IMR-90 (cell line): ENCODE measurements at regions not wholly inside any gene's neighbourhood (a gene's known extent, or its start where the extent isn't known, plus 50 kb on each side); places are given as distances from the start of the nearest gene placed in this dataset.

Source experiments
- ATAC-seq: fragments of 200-7000 bp; cut with Tn5 transposase; 2 replicates; pipeline ENCODE4 v1.9.1; 2020; ENCODE audit warnings: low read depth, mild to moderate bottlenecking, moderate library complexity
- BruUV-seq: library from RNA; stranded (reverse); fragments of 400-500 nt; replicated peaks from 2 replicates; lab custom pipeline; 2021; lab: Mats Ljungman, UMichigan
- CTCF ChIA-PET: fragments of 300-600 bp; formaldehyde crosslinking; extraction: SDS; loops from one replicate; lab custom pipeline; 2021; ENCODE audit warnings: antibody characterized with exemption; lab: Yijun Ruan, JAX
- POLR2A ChIA-PET: fragments of 300-600 bp; sonication (Branson Sonifier 250); formaldehyde crosslinking; loops from one replicate; lab custom pipeline; 2022; ENCODE audit warnings: antibody characterized with exemption; ENCODE audit not compliant: unreplicated experiment; lab: Charles Lee
- DNase-seq: peaks from one replicate; pipeline ENCODE4 v3.0.0; 2013
- H2AFZ ChIP-seq: replicated peaks from 2 replicates; pipeline ENCODE3; 2013; ENCODE audit warnings: low read length, mild to moderate bottlenecking; ENCODE audit not compliant: poor library complexity
- H2AK5ac ChIP-seq: 2 replicates; pipeline ENCODE4 v1.6.1; 2013; ENCODE audit warnings: low read depth, low read length, inconsistent platforms
- H2AK9ac ChIP-seq: replicated peaks from 2 replicates; pipeline ENCODE3; 2013; ENCODE audit warnings: mild to moderate bottlenecking, low read depth, low read length, moderate library complexity; ENCODE audit not compliant: poor library complexity
- H2BK120ac ChIP-seq: 2 replicates; pipeline ENCODE4 v1.6.1; 2013; ENCODE audit warnings: low read depth, low read length, inconsistent platforms
- H2BK15ac ChIP-seq: 3 replicates; pipeline ENCODE4 v1.6.1; 2013; ENCODE audit warnings: low read depth, low read length, inconsistent platforms
- H2BK20ac ChIP-seq: 2 replicates; pipeline ENCODE4 v1.6.1; 2013; ENCODE audit warnings: low read depth, mild to moderate bottlenecking, inconsistent platforms, low read length, moderate library complexity
- H2BK5ac ChIP-seq: 2 replicates; pipeline ENCODE4 v1.6.1; 2013; ENCODE audit warnings: mild to moderate bottlenecking, low read depth, low read length, inconsistent platforms; ENCODE audit not compliant: poor library complexity, severe bottlenecking
- H3K14ac ChIP-seq: replicated peaks from 2 replicates; pipeline ENCODE4 v1.6.1; 2013; ENCODE audit warnings: low read depth, low read length, inconsistent platforms
- H3K18ac ChIP-seq: 2 replicates; pipeline ENCODE4 v1.6.1; 2013; ENCODE audit warnings: low read depth, low read length, control low read depth
- H3K23ac ChIP-seq: 2 replicates; pipeline ENCODE4 v1.6.1; 2013; ENCODE audit warnings: low read depth, low read length, inconsistent platforms
- H3K27ac ChIP-seq: 2 replicates; pipeline ENCODE4 v1.5.1; 2013; ENCODE audit warnings: mild to moderate bottlenecking, control low read depth, low read length; ENCODE audit not compliant: insufficient read depth
- H3K27me3 ChIP-seq: 2 replicates; pipeline ENCODE4 v1.6.1; 2013; ENCODE audit warnings: low read length; ENCODE audit not compliant: control insufficient read depth, insufficient read depth
- H3K36me3 ChIP-seq: 2 replicates; pipeline ENCODE4 v1.6.1; 2013; ENCODE audit warnings: low read length, mixed read lengths; ENCODE audit not compliant: control insufficient read depth, insufficient read depth
- H3K4ac ChIP-seq: 2 replicates; pipeline ENCODE4 v1.6.1; 2013; ENCODE audit warnings: low read depth, low read length, inconsistent platforms
- H3K4me1 ChIP-seq: 2 replicates; pipeline ENCODE4 v1.6.1; 2013; ENCODE audit warnings: low read length, mixed read lengths; ENCODE audit not compliant: control insufficient read depth, insufficient read depth
- H3K4me2 ChIP-seq: 2 replicates; pipeline ENCODE4 v1.6.1; 2013; ENCODE audit warnings: low read depth, mild to moderate bottlenecking, control low read depth, low read length, moderate library complexity
- H3K4me3 ChIP-seq: 2 replicates; pipeline ENCODE4 v1.5.1; 2013; ENCODE audit warnings: low read depth, mild to moderate bottlenecking, control low read depth, low read length, moderate library complexity; ENCODE audit not compliant: insufficient read depth
- H3K56ac ChIP-seq: 2 replicates; pipeline ENCODE4 v1.6.1; 2013; ENCODE audit warnings: low read length, inconsistent platforms; ENCODE audit not compliant: insufficient read depth; ENCODE audit errors: extremely low read depth
- H3K79me1 ChIP-seq, 2 experiments: 2 replicates each; pipeline ENCODE4 v1.6.1; 2013; ENCODE audit warnings: low read length in 2 of 2, inconsistent platforms in 1 of 2, low read depth in 1 of 2
- H3K9ac ChIP-seq: 2 replicates; pipeline ENCODE4 v1.6.1; 2013; ENCODE audit warnings: low read depth, low read length, control low read depth
- H3K9me1 ChIP-seq: 2 replicates; pipeline ENCODE4 v1.6.1; 2013; ENCODE audit warnings: low read length, inconsistent platforms; ENCODE audit not compliant: insufficient read depth
- H3K9me3 ChIP-seq: 2 replicates; pipeline ENCODE4 v1.6.1; 2013; ENCODE audit warnings: low read length; ENCODE audit not compliant: control insufficient read depth, insufficient read depth
- H4K20me1 ChIP-seq: 2 replicates; pipeline ENCODE4 v1.6.1; 2013; ENCODE audit warnings: low read length, inconsistent platforms; ENCODE audit not compliant: insufficient read depth
- H4K5ac ChIP-seq: 2 replicates; pipeline ENCODE4 v1.6.1; 2013; ENCODE audit warnings: mild to moderate bottlenecking, low read depth, low read length, control low read depth
- H4K8ac ChIP-seq, 2 experiments: 2 replicates each; pipeline ENCODE4 v1.6.1; 2013; ENCODE audit warnings: low read depth in 2 of 2, low read length in 2 of 2, control low read depth in 1 of 2, inconsistent platforms in 1 of 2
- H4K91ac ChIP-seq: 2 replicates; pipeline ENCODE4 v1.6.1; 2013; ENCODE audit warnings: low read depth, low read length, inconsistent platforms; ENCODE audit not compliant: insufficient read depth
- CHD1 ChIP-seq: IDR thresholded peaks from 2 replicates; pipeline ENCODE4 v1.6.1; 2012; ENCODE audit warnings: low read depth, low read length, improper control_type of control experiment
- MAFK ChIP-seq: IDR thresholded peaks from 2 replicates; pipeline ENCODE4 v1.6.1; 2012; ENCODE audit warnings: low read depth, low read length, improper control_type of control experiment
- MXI1 ChIP-seq: IDR thresholded peaks from 2 replicates; pipeline ENCODE4 v1.6.1; 2012; ENCODE audit warnings: low read depth, mild to moderate bottlenecking, low read length, moderate library complexity, borderline replicate concordance
- POLR2A ChIP-seq: IDR thresholded peaks from 2 replicates; pipeline ENCODE4 v1.6.1; 2012; ENCODE audit warnings: mild to moderate bottlenecking, low read depth, low read length
- RFX5 ChIP-seq: IDR thresholded peaks from 2 replicates; pipeline ENCODE4 v1.8.0; 2012; ENCODE audit warnings: low read depth, mild to moderate bottlenecking, low read length, moderate library complexity
- SMC3 ChIP-seq: fragments of 150-350 bp; IDR thresholded peaks from 2 replicates; pipeline ENCODE4 v1.6.1; 2016; ENCODE audit warnings: low read depth, mild to moderate bottlenecking, antibody characterized with exemption, low read length, moderate library complexity
- whole genome bisulfite sequencing, 2 experiments: methylation state at CpG; one replicate each; pipeline versions ENCODE4 v1.1.5 to v1.1.7; 2013; ENCODE audit warnings: missing lambda C conversion rate in 2 of 2; ENCODE audit not compliant: insufficient read length in 1 of 2; ENCODE audit errors: extremely low coverage in 2 of 2; 5-methylcytosine and 5-hydroxymethylcytosine counted together
- dilution Hi-C: fragments of 300-500 bp; cut with HindIII; formaldehyde crosslinking; loops from one replicate; pipeline ENCODE4 v1.14.3; 2018; ENCODE audit warnings: low sequenced_read_pairs; ENCODE audit not compliant: unreplicated experiment
- in situ Hi-C: fragments of 300-500 bp; cut with MboI; formaldehyde crosslinking; loops from 3 replicates; pipeline ENCODE4 v1.14.3; 2019; ENCODE audit warnings: low sequenced_read_pairs, inconsistent platforms, mixed read lengths
- intact Hi-C: fragments of 100-400 bp; cut with micrococcal nuclease; formaldehyde crosslinking; loops from 2 replicates; pipeline ENCODE4 v1.10.0; 2022
- TF ChIP-seq, protein P1 (sequence below): fragments of 150-350 bp; IDR thresholded peaks from 2 replicates; pipeline ENCODE4 v1.6.1; 2016; ENCODE audit warnings: low read depth, mild to moderate bottlenecking, low read length, moderate library complexity, borderline replicate concordance

DNA sequence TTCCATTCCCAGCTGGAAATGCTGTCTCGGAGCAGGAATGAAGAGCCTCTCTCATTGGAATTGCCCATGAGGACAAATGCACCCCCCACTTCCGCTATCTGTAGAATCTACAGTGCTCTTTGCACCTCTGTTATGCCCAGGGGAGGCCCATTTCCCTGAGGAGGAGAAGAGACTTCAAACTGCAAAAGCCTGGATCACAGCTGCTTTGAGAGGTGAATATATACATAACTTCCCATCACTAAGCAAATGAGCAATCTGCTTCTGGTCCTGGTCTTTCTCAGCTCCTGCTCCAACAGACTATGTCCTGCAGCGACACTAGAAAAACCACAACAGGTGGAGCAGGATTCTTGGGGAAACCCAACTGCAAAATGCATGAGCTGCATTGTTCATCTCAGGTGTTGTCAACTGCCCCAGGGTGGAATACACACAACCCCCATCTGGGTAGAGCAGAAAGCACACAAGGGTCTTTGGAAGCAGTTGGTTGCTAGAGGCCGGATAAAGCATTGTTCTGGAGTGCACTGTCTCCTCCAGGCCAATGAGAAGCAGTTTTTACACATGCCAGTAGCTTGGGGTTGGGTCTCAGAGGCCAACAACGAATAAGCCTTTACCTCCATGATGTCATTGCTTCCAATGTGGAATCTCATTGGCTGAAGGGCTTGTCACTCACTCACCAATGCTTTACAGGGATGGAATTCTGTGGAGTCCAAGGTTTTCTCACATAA, 67.7 kb upstream of the RAB4A start:
- Histone ChIP-seq H3K9me3 (no peaks in the 10 kb centered on the region), H3K4me1 (peaks cover 17% of the 10 kb centered on the region), H3K14ac (no peak overlapping the region), H3K27me3 (no peaks in the 10 kb centered on the region), H4K20me1 (no peaks in the 10 kb centered on the region), H2BK15ac (no peak overlapping the region), H3K18ac (no peak overlapping the region), H3K4me3 (no peak overlapping the region), H3K56ac (no peak overlapping the region), H2AK9ac (no peak overlapping the region), H3K9ac (no peak overlapping the region), H4K8ac (no peak overlapping the region), H3K27ac (no peak overlapping the region), H4K5ac (no peak overlapping the region), H3K36me3 (no peaks in the 10 kb centered on the region), H2BK5ac (no peak overlapping the region), H2AK5ac (no peak overlapping the region), H3K4me2 (no peak overlapping the region), H2BK120ac (no peak overlapping the region), H3K23ac (no peak overlapping the region), H3K79me1 (no peaks in the 10 kb centered on the region), H3K4ac (no peak overlapping the region), H2BK20ac (no peak overlapping the region), H2AFZ (no peak overlapping the region), H3K9me1 (no peaks in the 10 kb centered on the region), H4K91ac (no peak overlapping the region)
- ChIA-PET POLR2A (no interaction called here), CTCF (interaction anchor here (0.6 kb wide), 1 partner anchor 264 kb away, joined by 3 read pairs; no protein-coding TSS in a partner anchor)
- intact Hi-C loops: no loop called here
- no TSS peak for BruUV-seq
- peak; percentile 74 for DNase-seq
- TF ChIP-seq MXI1: no peak
- TF ChIP-seq MAFK: no peak
- no peak for TF ChIP-seq POLR2A
- TF ChIP-seq SMC3: no peak
- no peak for TF ChIP-seq CHD1
- TF ChIP-seq RFX5: no peak
- TF ChIP-seq, protein P1, sequence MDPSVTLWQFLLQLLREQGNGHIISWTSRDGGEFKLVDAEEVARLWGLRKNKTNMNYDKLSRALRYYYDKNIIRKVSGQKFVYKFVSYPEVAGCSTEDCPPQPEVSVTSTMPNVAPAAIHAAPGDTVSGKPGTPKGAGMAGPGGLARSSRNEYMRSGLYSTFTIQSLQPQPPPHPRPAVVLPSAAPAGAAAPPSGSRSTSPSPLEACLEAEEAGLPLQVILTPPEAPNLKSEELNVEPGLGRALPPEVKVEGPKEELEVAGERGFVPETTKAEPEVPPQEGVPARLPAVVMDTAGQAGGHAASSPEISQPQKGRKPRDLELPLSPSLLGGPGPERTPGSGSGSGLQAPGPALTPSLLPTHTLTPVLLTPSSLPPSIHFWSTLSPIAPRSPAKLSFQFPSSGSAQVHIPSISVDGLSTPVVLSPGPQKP: no peak
- in situ Hi-C loops: no loop called here
- peak; percentile 50 for ATAC-seq
- dilution Hi-C loops: no loop called here
- WGBS, 2 experiments: no CpG with 5 or more reads among the region's 5 CpGs
